ENCODE measurements at regions not wholly inside any gene's neighbourhood (a gene's known extent, or its start where the extent isn't known, plus 50 kb on each side); places are given as distances from the start of the nearest gene placed in this dataset.

GRCh38 chr1:38198621-38199020 is 152.0 kb upstream of the POU3F1 start (continued):
- TF ChIP-seq, protein P1, sequence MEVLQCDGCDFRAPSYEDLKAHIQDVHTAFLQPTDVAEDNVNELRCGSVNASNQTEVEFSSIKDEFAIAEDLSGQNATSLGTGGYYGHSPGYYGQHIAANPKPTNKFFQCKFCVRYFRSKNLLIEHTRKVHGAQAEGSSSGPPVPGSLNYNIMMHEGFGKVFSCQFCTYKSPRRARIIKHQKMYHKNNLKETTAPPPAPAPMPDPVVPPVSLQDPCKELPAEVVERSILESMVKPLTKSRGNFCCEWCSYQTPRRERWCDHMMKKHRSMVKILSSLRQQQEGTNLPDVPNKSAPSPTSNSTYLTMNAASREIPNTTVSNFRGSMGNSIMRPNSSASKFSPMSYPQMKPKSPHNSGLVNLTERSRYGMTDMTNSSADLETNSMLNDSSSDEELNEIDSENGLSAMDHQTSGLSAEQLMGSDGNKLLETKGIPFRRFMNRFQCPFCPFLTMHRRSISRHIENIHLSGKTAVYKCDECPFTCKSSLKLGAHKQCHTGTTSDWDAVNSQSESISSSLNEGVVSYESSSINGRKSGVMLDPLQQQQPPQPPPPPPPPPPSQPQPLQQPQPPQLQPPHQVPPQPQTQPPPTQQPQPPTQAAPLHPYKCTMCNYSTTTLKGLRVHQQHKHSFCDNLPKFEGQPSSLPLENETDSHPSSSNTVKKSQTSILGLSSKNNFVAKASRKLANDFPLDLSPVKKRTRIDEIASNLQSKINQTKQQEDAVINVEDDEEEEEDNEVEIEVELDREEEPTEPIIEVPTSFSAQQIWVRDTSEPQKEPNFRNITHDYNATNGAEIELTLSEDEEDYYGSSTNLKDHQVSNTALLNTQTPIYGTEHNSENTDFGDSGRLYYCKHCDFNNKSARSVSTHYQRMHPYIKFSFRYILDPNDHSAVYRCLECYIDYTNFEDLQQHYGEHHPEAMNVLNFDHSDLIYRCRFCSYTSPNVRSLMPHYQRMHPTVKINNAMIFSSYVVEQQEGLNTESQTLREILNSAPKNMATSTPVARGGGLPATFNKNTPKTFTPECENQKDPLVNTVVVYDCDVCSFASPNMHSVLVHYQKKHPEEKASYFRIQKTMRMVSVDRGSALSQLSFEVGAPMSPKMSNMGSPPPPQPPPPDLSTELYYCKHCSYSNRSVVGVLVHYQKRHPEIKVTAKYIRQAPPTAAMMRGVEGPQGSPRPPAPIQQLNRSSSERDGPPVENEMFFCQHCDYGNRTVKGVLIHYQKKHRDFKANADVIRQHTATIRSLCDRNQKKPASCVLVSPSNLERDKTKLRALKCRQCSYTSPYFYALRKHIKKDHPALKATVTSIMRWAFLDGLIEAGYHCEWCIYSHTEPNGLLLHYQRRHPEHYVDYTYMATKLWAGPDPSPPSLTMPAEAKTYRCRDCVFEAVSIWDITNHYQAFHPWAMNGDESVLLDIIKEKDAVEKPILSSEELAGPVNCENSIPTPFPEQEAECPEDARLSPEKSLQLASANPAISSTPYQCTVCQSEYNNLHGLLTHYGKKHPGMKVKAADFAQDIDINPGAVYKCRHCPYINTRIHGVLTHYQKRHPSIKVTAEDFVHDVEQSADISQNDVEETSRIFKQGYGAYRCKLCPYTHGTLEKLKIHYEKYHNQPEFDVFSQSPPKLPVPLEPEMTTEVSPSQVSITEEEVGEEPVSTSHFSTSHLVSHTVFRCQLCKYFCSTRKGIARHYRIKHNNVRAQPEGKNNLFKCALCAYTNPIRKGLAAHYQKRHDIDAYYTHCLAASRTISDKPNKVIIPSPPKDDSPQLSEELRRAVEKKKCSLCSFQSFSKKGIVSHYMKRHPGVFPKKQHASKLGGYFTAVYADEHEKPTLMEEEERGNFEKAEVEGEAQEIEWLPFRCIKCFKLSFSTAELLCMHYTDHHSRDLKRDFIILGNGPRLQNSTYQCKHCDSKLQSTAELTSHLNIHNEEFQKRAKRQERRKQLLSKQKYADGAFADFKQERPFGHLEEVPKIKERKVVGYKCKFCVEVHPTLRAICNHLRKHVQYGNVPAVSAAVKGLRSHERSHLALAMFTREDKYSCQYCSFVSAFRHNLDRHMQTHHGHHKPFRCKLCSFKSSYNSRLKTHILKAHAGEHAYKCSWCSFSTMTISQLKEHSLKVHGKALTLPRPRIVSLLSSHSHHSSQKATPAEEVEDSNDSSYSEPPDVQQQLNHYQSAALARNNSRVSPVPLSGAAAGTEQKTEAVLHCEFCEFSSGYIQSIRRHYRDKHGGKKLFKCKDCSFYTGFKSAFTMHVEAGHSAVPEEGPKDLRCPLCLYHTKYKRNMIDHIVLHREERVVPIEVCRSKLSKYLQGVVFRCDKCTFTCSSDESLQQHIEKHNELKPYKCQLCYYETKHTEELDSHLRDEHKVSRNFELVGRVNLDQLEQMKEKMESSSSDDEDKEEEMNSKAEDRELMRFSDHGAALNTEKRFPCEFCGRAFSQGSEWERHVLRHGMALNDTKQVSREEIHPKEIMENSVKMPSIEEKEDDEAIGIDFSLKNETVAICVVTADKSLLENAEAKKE (CRISPR knock-in tag; IDR thresholded peaks at IDR 0.05): no peak
- TF ChIP-seq, protein P2, sequence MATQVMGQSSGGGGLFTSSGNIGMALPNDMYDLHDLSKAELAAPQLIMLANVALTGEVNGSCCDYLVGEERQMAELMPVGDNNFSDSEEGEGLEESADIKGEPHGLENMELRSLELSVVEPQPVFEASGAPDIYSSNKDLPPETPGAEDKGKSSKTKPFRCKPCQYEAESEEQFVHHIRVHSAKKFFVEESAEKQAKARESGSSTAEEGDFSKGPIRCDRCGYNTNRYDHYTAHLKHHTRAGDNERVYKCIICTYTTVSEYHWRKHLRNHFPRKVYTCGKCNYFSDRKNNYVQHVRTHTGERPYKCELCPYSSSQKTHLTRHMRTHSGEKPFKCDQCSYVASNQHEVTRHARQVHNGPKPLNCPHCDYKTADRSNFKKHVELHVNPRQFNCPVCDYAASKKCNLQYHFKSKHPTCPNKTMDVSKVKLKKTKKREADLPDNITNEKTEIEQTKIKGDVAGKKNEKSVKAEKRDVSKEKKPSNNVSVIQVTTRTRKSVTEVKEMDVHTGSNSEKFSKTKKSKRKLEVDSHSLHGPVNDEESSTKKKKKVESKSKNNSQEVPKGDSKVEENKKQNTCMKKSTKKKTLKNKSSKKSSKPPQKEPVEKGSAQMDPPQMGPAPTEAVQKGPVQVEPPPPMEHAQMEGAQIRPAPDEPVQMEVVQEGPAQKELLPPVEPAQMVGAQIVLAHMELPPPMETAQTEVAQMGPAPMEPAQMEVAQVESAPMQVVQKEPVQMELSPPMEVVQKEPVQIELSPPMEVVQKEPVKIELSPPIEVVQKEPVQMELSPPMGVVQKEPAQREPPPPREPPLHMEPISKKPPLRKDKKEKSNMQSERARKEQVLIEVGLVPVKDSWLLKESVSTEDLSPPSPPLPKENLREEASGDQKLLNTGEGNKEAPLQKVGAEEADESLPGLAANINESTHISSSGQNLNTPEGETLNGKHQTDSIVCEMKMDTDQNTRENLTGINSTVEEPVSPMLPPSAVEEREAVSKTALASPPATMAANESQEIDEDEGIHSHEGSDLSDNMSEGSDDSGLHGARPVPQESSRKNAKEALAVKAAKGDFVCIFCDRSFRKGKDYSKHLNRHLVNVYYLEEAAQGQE (IDR thresholded peaks at IDR 0.05; ENCODE audit: unreplicated experiment): no peak
- TF ChIP-seq, protein P3, sequence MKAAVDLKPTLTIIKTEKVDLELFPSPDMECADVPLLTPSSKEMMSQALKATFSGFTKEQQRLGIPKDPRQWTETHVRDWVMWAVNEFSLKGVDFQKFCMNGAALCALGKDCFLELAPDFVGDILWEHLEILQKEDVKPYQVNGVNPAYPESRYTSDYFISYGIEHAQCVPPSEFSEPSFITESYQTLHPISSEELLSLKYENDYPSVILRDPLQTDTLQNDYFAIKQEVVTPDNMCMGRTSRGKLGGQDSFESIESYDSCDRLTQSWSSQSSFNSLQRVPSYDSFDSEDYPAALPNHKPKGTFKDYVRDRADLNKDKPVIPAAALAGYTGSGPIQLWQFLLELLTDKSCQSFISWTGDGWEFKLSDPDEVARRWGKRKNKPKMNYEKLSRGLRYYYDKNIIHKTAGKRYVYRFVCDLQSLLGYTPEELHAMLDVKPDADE (IDR thresholded peaks at IDR 0.05): no peak
- TF ChIP-seq STAT1 (IDR thresholded peaks at IDR 0.05; ENCODE audit: unreplicated experiment) (no peak), NANOG (IDR thresholded peaks at IDR 0.05; ENCODE audit: borderline replicate concordance) (no peak), EZH2phosphoT487 (IDR thresholded peaks at IDR 0.05; ENCODE audit: unreplicated experiment) (no peak), ZNF331 (CRISPR knock-in tag; IDR thresholded peaks at IDR 0.05; ENCODE audit: low read depth) (no peak)

Measured in GM23338 (cell line).